ENCODE measurements at regions not wholly inside any gene's neighbourhood (a gene's known extent, or its start where the extent isn't known, plus 50 kb on each side); places are given as distances from the start of the nearest gene placed in this dataset.

DNA sequence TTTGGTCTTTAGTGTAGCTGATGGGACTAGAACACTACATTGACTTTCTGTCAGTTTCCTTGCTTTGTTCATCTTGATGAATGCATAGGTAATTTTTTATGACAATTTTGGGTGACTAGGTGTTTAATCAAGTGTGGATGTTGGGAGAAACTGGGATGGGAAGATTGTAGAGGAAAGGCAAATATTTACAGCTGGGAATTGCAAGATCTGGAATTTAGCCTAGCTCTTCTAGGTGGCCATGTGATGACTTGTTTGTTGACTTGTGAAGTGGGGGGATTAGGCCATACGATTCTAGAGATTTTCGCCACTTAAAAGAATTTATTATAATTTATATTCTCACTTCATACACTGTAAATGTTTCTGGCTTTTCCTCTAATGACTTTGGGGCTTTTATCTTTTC lies 480.3 kb upstream of the GOT2 start:
- Histone ChIP-seq H3K27ac (no peak overlapping the region), H3K4me1 (no peaks in the 10 kb centered on the region), H3K9me3 (no peaks in the 10 kb centered on the region), H3K4me3 (no peak overlapping the region), H3K27me3 (no peaks in the 10 kb centered on the region), H3K36me3 (no peaks in the 10 kb centered on the region)
- TF ChIP-seq POLR2A (IDR thresholded peaks at IDR 0.05) = no peak
- intact Hi-C loops (cut with DNase I; ENCODE audit: low total_unique reads) = no loop called here
- DNase-seq = no peak

DNA sequence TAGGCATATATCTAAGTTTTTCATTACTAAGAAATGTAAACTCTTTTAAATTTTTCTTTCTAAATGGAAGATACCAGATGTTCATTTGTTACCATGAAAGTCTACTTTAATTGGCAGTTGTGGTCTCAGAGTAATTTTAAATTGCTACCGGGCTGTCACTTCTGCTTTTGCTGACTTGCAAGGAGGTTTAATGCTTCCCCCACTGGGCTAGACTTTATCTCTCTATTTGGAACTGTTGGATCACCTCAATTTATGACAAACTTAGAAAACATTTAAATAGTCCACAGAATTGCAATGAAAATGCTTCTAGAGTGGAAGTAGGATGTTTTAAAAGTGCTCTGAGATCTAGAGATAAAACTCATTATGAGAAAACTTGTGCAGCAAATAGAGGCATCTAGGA lies 479.8 kb upstream of the GOT2 start:
- no peak overlapping the region for H3K4me3 ChIP-seq
- no peak overlapping the region for H3K27ac ChIP-seq
- H3K9me3 ChIP-seq = no peaks in the 10 kb centered on the region
- no peak for TF ChIP-seq POLR2A (IDR thresholded peaks at IDR 0.05)
- TF ChIP-seq, protein P1, sequence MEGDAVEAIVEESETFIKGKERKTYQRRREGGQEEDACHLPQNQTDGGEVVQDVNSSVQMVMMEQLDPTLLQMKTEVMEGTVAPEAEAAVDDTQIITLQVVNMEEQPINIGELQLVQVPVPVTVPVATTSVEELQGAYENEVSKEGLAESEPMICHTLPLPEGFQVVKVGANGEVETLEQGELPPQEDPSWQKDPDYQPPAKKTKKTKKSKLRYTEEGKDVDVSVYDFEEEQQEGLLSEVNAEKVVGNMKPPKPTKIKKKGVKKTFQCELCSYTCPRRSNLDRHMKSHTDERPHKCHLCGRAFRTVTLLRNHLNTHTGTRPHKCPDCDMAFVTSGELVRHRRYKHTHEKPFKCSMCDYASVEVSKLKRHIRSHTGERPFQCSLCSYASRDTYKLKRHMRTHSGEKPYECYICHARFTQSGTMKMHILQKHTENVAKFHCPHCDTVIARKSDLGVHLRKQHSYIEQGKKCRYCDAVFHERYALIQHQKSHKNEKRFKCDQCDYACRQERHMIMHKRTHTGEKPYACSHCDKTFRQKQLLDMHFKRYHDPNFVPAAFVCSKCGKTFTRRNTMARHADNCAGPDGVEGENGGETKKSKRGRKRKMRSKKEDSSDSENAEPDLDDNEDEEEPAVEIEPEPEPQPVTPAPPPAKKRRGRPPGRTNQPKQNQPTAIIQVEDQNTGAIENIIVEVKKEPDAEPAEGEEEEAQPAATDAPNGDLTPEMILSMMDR (IDR thresholded peaks at IDR 0.05) = no peak
- no peaks in the 10 kb centered on the region for H3K4me1 ChIP-seq
- DNase-seq = no peak
- no peaks in the 10 kb centered on the region for H3K36me3 ChIP-seq
- intact Hi-C loops (cut with DNase I; ENCODE audit: low total_unique reads) = no loop called here
- H3K27me3 ChIP-seq = no peaks in the 10 kb centered on the region

DNA sequence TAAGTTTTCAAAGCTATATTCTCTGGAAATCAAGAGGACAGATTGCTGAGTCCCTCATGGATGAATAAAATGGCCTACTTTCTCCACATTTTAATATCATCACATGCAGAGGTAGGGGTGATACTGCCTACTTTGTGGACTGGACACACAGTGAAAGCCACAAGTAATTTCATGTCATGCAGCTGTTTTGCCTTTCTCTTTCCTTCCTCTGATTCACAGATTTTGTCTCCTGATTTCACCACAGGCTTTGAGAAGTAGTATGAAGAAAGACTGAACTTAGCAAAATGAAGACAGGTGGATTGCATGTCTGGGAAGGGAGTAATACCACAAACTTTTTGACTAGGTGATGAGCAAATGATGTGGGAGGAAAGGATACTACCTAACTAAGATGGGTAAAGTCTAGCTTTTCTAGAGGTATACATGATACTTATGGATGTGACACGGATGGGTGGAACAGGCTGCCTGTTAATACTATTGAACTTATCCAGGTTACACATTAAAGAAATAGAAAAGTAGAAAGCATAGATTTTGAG lies 478.4 kb upstream of the GOT2 start:
- H3K27ac ChIP-seq = no peak overlapping the region
- H3K36me3 ChIP-seq = no peaks in the 10 kb centered on the region
- no peak for TF ChIP-seq POLR2A (IDR thresholded peaks at IDR 0.05)
- TF ChIP-seq, protein P1 (IDR thresholded peaks at IDR 0.05) = no peak
- no peak for DNase-seq
- H3K9me3 ChIP-seq = no peaks in the 10 kb centered on the region
- no peaks in the 10 kb centered on the region for H3K27me3 ChIP-seq
- intact Hi-C loops (cut with DNase I; ENCODE audit: low total_unique reads) = no loop called here
- no peak overlapping the region for H3K4me3 ChIP-seq
- no peaks in the 10 kb centered on the region for H3K4me1 ChIP-seq

DNA sequence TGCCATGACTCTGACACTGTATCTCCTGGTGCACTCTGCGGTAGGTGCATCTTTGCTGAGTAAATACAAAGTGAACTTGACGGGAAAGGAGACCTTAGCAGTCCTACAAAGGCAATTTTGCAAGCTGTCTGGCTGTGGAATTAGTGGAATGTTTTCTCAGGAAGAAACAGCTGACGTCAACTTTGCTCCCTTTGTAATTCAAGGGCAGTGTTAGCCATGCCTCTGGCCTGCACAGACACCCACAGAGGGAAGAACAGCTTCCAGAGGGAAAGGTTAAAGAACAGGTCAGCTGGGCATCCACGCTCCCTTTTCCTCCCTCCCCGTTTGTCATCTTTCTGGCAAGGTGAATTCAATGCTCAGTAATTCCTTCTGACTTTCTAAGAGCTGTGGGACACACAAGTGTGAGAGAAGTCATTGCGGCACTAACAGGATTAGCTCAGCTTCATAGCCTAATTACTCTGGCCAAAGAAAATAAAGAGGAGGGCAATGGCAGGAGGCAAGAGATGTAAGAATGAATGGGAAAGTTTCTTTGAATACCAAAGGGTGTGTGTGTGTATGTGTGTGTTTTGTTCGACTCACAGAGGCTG lies 476.9 kb upstream of the GOT2 start:
- Histone ChIP-seq H3K4me3 (no peak overlapping the region), H3K27ac (no peak overlapping the region), H3K36me3 (no peaks in the 10 kb centered on the region), H3K9me3 (no peaks in the 10 kb centered on the region), H3K4me1 (no peaks in the 10 kb centered on the region), H3K27me3 (no peaks in the 10 kb centered on the region)
- intact Hi-C loops (cut with DNase I; ENCODE audit: low total_unique reads) = no loop called here
- no peak for TF ChIP-seq POLR2A (IDR thresholded peaks at IDR 0.05)
- TF ChIP-seq, protein P1 (IDR thresholded peaks at IDR 0.05) = no peak
- DNase-seq = no peak

DNA sequence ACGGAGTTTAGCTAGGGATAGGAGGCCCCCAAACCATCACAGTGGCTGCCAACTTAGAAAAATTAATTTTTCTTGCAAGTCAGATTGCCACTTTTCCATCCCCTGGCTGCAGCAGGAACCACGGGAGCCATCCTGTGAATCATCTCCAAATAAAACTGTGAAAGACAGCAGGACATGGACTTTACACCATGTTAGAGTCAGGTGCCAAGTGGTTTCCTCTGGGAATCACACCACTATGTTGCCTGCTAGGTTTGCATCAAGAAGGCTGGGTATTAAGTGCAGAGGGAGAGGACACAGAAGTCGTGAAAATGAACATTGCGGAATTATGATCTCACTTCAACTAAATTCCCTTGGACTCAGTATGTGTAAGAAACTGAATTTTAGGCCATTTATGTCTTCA lies 471.3 kb upstream of the GOT2 start:
- Histone ChIP-seq H3K4me1 (no peaks in the 10 kb centered on the region), H3K36me3 (no peaks in the 10 kb centered on the region), H3K27ac (no peak overlapping the region), H3K9me3 (no peaks in the 10 kb centered on the region), H3K27me3 (no peaks in the 10 kb centered on the region), H3K4me3 (no peak overlapping the region)
- intact Hi-C loops (cut with DNase I; ENCODE audit: low total_unique reads) = no loop called here
- no peak for DNase-seq
- no peak for TF ChIP-seq POLR2A (IDR thresholded peaks at IDR 0.05)
- TF ChIP-seq, protein P1 (IDR thresholded peaks at IDR 0.05) = no peak

DNA sequence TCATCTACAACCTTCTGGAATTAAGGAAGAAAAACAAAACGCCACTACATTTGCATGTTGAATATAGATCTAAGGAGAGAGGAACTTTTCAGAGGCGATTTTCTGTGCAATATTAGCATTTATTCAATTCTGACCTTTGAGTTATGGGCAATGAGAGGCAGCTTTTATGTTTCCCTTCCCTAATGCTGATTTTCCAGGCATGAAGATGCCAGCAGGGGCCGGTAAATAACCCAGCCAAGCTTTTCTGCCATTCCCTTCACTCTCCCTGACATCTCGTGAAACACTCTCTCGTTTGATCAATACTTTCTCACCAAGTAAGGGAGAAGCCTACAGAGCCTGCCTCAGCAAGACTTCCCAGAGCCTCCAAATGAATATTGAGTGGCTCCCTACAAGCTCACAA lies 470.5 kb upstream of the GOT2 start:
- no peak for TF ChIP-seq POLR2A (IDR thresholded peaks at IDR 0.05)
- TF ChIP-seq, protein P1 (IDR thresholded peaks at IDR 0.05) = no peak
- Histone ChIP-seq H3K4me1 (no peaks in the 10 kb centered on the region), H3K27me3 (no peaks in the 10 kb centered on the region), H3K4me3 (no peak overlapping the region), H3K27ac (no peak overlapping the region), H3K36me3 (no peaks in the 10 kb centered on the region), H3K9me3 (no peaks in the 10 kb centered on the region)
- no peak for DNase-seq
- intact Hi-C loops (cut with DNase I; ENCODE audit: low total_unique reads) = no loop called here

Measured in uterus (tissue), 3 donors.